Fibroblast of lung (primary cell): ENCODE measurements at regions not wholly inside any gene's neighbourhood (a gene's known extent, or its start where the extent isn't known, plus 50 kb on each side); places are given as distances from the start of the nearest gene placed in this dataset.
A peak's percentile ranks its signal among the peaks of the same experiment; 100 is the strongest.

Experiments
- DNase-seq, 2 donors: peaks; one replicate each; pipeline versions ENCODE4 v3.0.0 to v3.0.0-alpha.2; 2010; ENCODE audit warnings: low read depth in 2 of 2
- H2AFZ ChIP-seq: 2 replicates; pipeline ENCODE4 v1.5.1; 2012; ENCODE audit warnings: low read length, control low read depth, inconsistent platforms
- H3K27ac ChIP-seq: 2 replicates; pipeline ENCODE4 v1.5.1; 2011; ENCODE audit warnings: low read length, control low read depth; ENCODE audit not compliant: insufficient read depth
- H3K27me3 ChIP-seq: 2 replicates; pipeline ENCODE4 v1.5.1; 2011; ENCODE audit warnings: mild to moderate bottlenecking, low read length; ENCODE audit not compliant: control insufficient read depth, insufficient read depth
- H3K36me3 ChIP-seq: 2 replicates; pipeline ENCODE4 v1.5.1; 2011; ENCODE audit warnings: low read length; ENCODE audit not compliant: control insufficient read depth, insufficient read depth
- H3K4me1 ChIP-seq: 2 replicates; pipeline ENCODE4 v1.5.1; 2011; ENCODE audit warnings: low read length; ENCODE audit not compliant: control insufficient read depth, insufficient read depth; ENCODE audit errors: extremely low read depth
- H3K4me2 ChIP-seq: 2 replicates; pipeline ENCODE4 v1.5.1; 2011; ENCODE audit warnings: low read length, control low read depth; ENCODE audit not compliant: insufficient read depth; ENCODE audit errors: extremely low read depth
- H3K4me3 ChIP-seq, 4 experiments: fragments of 200-600 bp in 1 of 4; sonication (generic) in 1 of 4; replicated peaks in 1 of 4; 2 replicates each; pipeline ENCODE4 v1.5.1; 2011 to 2016; ENCODE audit warnings: low read length in 4 of 4, low read depth in 3 of 4, mild to moderate bottlenecking in 3 of 4, control low read depth in 2 of 4, inconsistent platforms in 1 of 4, mixed read lengths in 1 of 4; ENCODE audit not compliant: insufficient read depth in 1 of 4; ENCODE audit errors: control extremely low read depth in 1 of 4
- H3K79me2 ChIP-seq: 2 replicates; pipeline ENCODE4 v1.5.1; 2012; ENCODE audit warnings: mild to moderate bottlenecking, low read length, inconsistent platforms; ENCODE audit not compliant: control insufficient read depth, insufficient read depth
- H3K9ac ChIP-seq: 2 replicates; pipeline ENCODE4 v1.5.1; 2011; ENCODE audit warnings: mild to moderate bottlenecking, low read length, control low read depth; ENCODE audit not compliant: insufficient read depth
- H3K9me3 ChIP-seq: 2 replicates; pipeline ENCODE4 v1.5.1; 2012; ENCODE audit warnings: low read depth, low read length; ENCODE audit not compliant: control insufficient read depth, insufficient read depth
- H4K20me1 ChIP-seq: 2 replicates; pipeline ENCODE4 v1.5.1; 2011; ENCODE audit warnings: low read length; ENCODE audit not compliant: control insufficient read depth, insufficient read depth; ENCODE audit errors: extremely low read depth
- EZH2 ChIP-seq: IDR thresholded peaks from 2 replicates; pipeline ENCODE4 v1.5.1; 2012; ENCODE audit warnings: low read length, control low read depth, mild to moderate bottlenecking; ENCODE audit errors: missing control alignments
- TF ChIP-seq, protein P1 (sequence below), 2 donors: IDR thresholded peaks in 1 of 2; conservative IDR thresholded peaks in 1 of 2; 1 replicate in 1 of 2; 2 replicates in 1 of 2; pipeline ENCODE4 v1.5.1; 2011 to 2012; ENCODE audit warnings: low read length in 2 of 2, control low read depth in 1 of 2, inconsistent platforms in 1 of 2, low read depth in 1 of 2, mild to moderate bottlenecking in 1 of 2

DNA sequence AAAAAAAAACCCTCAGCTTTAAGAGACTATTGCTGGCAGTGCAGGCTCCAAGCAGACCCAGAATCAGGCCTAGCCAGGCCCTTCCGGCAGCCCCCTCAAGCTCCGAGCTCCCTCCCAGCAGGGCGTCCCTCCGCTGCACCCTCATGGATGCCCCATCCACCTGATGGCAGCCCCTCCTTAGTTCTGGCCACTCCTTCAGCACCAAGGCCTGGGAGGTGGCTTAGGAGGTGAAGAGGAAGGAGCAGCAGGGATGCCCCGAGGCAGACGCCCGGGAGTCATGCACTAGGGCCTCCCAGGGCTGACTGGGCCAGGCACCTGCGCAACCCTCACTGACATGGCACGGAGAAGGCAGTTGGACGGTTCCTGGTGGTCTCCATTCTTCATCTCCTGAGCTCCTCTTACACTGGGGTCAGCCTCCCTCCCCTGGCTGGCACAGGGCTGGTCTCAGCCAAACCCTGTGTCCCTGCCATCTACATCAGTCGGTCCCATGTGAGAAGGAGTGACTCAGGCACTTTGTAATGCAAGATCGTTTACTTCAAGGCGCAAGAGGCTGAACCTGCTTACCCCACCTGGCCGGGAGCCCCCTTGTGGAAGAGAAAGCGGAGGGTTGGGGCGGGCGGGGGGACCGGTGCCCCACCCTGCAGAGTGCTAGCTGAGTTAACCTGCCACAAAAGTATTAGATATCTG, 53.5 kb upstream of the ID2 start:
- H3K4me1 ChIP-seq = peaks cover 3% of the 10 kb centered on the region
- no peak overlapping the region for H3K27ac ChIP-seq
- no peak overlapping the region for H3K4me3 ChIP-seq
- H3K4me2 ChIP-seq = no peak overlapping the region
- H3K79me2 ChIP-seq = no peaks in the 10 kb centered on the region
- no peak overlapping the region for H3K9ac ChIP-seq
- no peaks in the 10 kb centered on the region for H3K9me3 ChIP-seq
- no peaks in the 10 kb centered on the region for H3K36me3 ChIP-seq
- TF ChIP-seq, protein P1, sequence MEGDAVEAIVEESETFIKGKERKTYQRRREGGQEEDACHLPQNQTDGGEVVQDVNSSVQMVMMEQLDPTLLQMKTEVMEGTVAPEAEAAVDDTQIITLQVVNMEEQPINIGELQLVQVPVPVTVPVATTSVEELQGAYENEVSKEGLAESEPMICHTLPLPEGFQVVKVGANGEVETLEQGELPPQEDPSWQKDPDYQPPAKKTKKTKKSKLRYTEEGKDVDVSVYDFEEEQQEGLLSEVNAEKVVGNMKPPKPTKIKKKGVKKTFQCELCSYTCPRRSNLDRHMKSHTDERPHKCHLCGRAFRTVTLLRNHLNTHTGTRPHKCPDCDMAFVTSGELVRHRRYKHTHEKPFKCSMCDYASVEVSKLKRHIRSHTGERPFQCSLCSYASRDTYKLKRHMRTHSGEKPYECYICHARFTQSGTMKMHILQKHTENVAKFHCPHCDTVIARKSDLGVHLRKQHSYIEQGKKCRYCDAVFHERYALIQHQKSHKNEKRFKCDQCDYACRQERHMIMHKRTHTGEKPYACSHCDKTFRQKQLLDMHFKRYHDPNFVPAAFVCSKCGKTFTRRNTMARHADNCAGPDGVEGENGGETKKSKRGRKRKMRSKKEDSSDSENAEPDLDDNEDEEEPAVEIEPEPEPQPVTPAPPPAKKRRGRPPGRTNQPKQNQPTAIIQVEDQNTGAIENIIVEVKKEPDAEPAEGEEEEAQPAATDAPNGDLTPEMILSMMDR (conservative IDR thresholded peaks at IDR 0.05 in 1 of 2, IDR thresholded peaks at IDR 0.05 in 1 of 2; ENCODE audit: low read depth in 1 of 2, low read length in 2 of 2) = no peak
- no peak for TF ChIP-seq EZH2
- H2AFZ ChIP-seq = no peak overlapping the region
- DNase-seq = peak in 1 of 2 donors; percentile 23
- H3K27me3 ChIP-seq = no peaks in the 10 kb centered on the region
- no peaks in the 10 kb centered on the region for H4K20me1 ChIP-seq

DNA sequence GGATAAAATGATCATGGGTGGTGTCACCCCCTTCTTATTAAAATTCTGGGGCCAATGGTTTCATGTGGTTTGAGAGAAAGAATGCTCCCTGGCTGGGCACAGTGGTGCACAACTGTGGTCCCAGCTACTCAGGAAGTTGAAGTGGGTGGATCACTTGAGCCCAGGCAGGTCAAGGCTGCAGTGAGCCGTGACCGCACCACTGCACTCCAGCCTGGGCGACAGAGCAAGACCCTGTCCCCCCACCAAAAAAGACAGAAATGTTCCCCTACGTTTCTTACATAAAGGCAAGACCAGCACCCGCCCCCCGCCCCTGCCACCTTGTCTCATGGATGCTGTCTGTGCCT, 53.0 kb upstream of the ID2 start:
- H2AFZ ChIP-seq = no peak overlapping the region
- H3K36me3 ChIP-seq = no peaks in the 10 kb centered on the region
- H3K9me3 ChIP-seq = no peaks in the 10 kb centered on the region
- no peaks in the 10 kb centered on the region for H4K20me1 ChIP-seq
- no peaks in the 10 kb centered on the region for H3K27me3 ChIP-seq
- H3K4me2 ChIP-seq = no peak overlapping the region
- H3K4me3 ChIP-seq = no peak overlapping the region
- H3K9ac ChIP-seq = no peak overlapping the region
- no peak for DNase-seq
- TF ChIP-seq EZH2 = no peak
- TF ChIP-seq, protein P1 (conservative IDR thresholded peaks at IDR 0.05 in 1 of 2, IDR thresholded peaks at IDR 0.05 in 1 of 2; ENCODE audit: low read depth in 1 of 2, low read length in 2 of 2) = no peak
- H3K27ac ChIP-seq = no peak overlapping the region
- no peaks in the 10 kb centered on the region for H3K79me2 ChIP-seq
- H3K4me1 ChIP-seq = peaks cover 7% of the 10 kb centered on the region

DNA sequence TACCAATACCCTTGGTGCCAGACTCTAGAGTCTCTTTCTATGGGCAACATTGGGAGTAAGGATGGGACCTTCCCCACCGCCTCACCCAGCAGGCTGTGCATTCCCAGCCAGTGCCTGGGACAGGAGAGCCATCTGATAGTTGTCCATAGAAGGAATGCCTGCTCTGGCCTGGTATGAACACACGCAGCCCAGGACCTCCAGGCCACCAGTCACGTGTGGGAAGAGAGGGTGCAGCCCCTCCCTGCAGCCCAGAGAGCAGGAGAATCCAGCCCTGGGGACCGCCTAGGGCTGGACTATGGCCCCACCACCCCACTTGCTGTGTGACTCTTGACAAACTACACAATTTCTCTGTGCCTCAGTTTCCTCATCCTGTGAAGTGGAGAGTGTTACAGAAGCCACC, 52.5 kb upstream of the ID2 start:
- Histone ChIP-seq H3K27me3 (no peaks in the 10 kb centered on the region), H3K27ac (no peak overlapping the region), H3K4me3 (no peak overlapping the region), H3K9ac (no peak overlapping the region), H3K79me2 (no peaks in the 10 kb centered on the region), H3K4me2 (no peak overlapping the region), H4K20me1 (no peaks in the 10 kb centered on the region), H2AFZ (no peak overlapping the region), H3K9me3 (no peaks in the 10 kb centered on the region), H3K4me1 (peaks cover 11% of the 10 kb centered on the region), H3K36me3 (no peaks in the 10 kb centered on the region)
- no peak for DNase-seq
- TF ChIP-seq, protein P1 (conservative IDR thresholded peaks at IDR 0.05 in 1 of 2, IDR thresholded peaks at IDR 0.05 in 1 of 2; ENCODE audit: low read depth in 1 of 2, low read length in 2 of 2) = no peak
- no peak for TF ChIP-seq EZH2
